GM12872 (cell line): ENCODE measurements at regions not wholly inside any gene's neighbourhood (a gene's known extent, or its start where the extent isn't known, plus 50 kb on each side); places are given as distances from the start of the nearest gene placed in this dataset.

ENCODE experiments used
- CTCF ChIP-seq: IDR thresholded peaks from 3 replicates; pipeline ENCODE4 v1.5.1; 2011; ENCODE audit warnings: low read depth, mild to moderate bottlenecking, low read length, moderate library complexity; ENCODE audit not compliant: insufficient read depth

- TF ChIP-seq CTCF, result no peak
Observed at GRCh38 chr3:102176333-102177050, 258.3 kb upstream of the ZPLD1 start.

- TF ChIP-seq CTCF, result no peak
Observed at GRCh38 chr3:102177075-102177755, 257.6 kb upstream of the ZPLD1 start.

- TF ChIP-seq CTCF, result no peak
Observed at GRCh38 chr3:102178817-102179216, 256.0 kb upstream of the ZPLD1 start.

GRCh38 chr3:102179326-102180177 lies 255.3 kb upstream of the ZPLD1 start:
- TF ChIP-seq CTCF, result no peak

- no peak for TF ChIP-seq CTCF
Observed at GRCh38 chr3:102180280-102180931, 254.4 kb upstream of the ZPLD1 start.

GRCh38 chr3:102181175-102181920 lies 253.5 kb upstream of the ZPLD1 start:
- no peak for TF ChIP-seq CTCF
